Cardiac muscle cell (in vitro differentiated cells and primary cell): ENCODE measurements at regions not wholly inside any gene's neighbourhood (a gene's known extent, or its start where the extent isn't known, plus 50 kb on each side); places are given as distances from the start of the nearest gene placed in this dataset.

ENCODE experiments used
- DNase-seq, 2 donors: peaks; one replicate each; pipeline versions ENCODE4 v3.0.0 to v3.0.0-alpha.2; 2010 to 2017; ENCODE audit warnings: low read depth in 1 of 2, low spot score in 1 of 2
- H3K27ac ChIP-seq: fragments of 200-600 bp; sonication (generic); 2 replicates; pipeline ENCODE4 v1.5.1; 2016
- H3K27me3 ChIP-seq: fragments of 200-600 bp; sonication (generic); 2 replicates; pipeline ENCODE4 v1.6.0; 2016; ENCODE audit warnings: control low read depth
- H3K36me3 ChIP-seq: fragments of 200-600 bp; sonication (generic); 2 replicates; pipeline ENCODE4 v1.5.1; 2016; ENCODE audit warnings: control low read depth
- H3K4me1 ChIP-seq: fragments of 200-600 bp; sonication (generic); 2 replicates; pipeline ENCODE4 v1.8.1; 2017; ENCODE audit warnings: low read depth, mild to moderate bottlenecking, mixed run types
- H3K4me3 ChIP-seq: fragments of 200-600 bp; sonication (generic); 2 replicates; pipeline ENCODE4 v1.5.1; 2016; ENCODE audit warnings: mild to moderate bottlenecking
- H3K9me3 ChIP-seq: fragments of 200-600 bp; sonication (generic); 2 replicates; pipeline ENCODE4 v1.5.1; 2017; ENCODE audit warnings: low read depth, mild to moderate bottlenecking, control low read depth
- CTCF ChIP-seq: IDR thresholded peaks from 2 replicates; pipeline ENCODE4 v1.5.1; 2012; ENCODE audit warnings: low read depth, mild to moderate bottlenecking, low read length

GRCh38 chr2:164102366-164102765, 366.6 kb upstream of the FIGN start:
- Histone ChIP-seq H3K9me3 (no peaks in the 10 kb centered on the region), H3K36me3 (no peaks in the 10 kb centered on the region), H3K4me3 (no peak overlapping the region), H3K4me1 (peaks cover 2% of the 10 kb centered on the region), H3K27me3 (no peaks in the 10 kb centered on the region), H3K27ac (no peak overlapping the region)
- TF ChIP-seq CTCF, result no peak
- DNase-seq, result no peak

GRCh38 chr2:164091673-164092072, 355.9 kb upstream of the FIGN start:
- no peaks in the 10 kb centered on the region for H3K9me3 ChIP-seq
- no peak overlapping the region for H3K4me3 ChIP-seq
- no peaks in the 10 kb centered on the region for H3K27me3 ChIP-seq
- no peak for DNase-seq
- no peaks in the 10 kb centered on the region for H3K36me3 ChIP-seq
- TF ChIP-seq CTCF, result no peak
- H3K27ac ChIP-seq, result no peak overlapping the region
- no peaks in the 10 kb centered on the region for H3K4me1 ChIP-seq

- Histone ChIP-seq H3K36me3 (no peaks in the 10 kb centered on the region), H3K4me3 (no peak overlapping the region), H3K4me1 (no peaks in the 10 kb centered on the region), H3K27me3 (no peaks in the 10 kb centered on the region), H3K9me3 (no peaks in the 10 kb centered on the region), H3K27ac (no peak overlapping the region)
- no peak for TF ChIP-seq CTCF
- DNase-seq, result no peak
Measured at GRCh38 chr2:164090533-164090932, 354.7 kb upstream of the FIGN start.

GRCh38 chr2:164084066-164084465, 348.3 kb upstream of the FIGN start:
- Histone ChIP-seq H3K27ac (no peak overlapping the region), H3K4me3 (no peak overlapping the region), H3K9me3 (no peaks in the 10 kb centered on the region), H3K27me3 (no peaks in the 10 kb centered on the region), H3K4me1 (no peaks in the 10 kb centered on the region), H3K36me3 (no peaks in the 10 kb centered on the region)
- TF ChIP-seq CTCF, result no peak
- DNase-seq, result no peak

GRCh38 chr2:164080486-164080885, 344.7 kb upstream of the FIGN start:
- H3K4me1 ChIP-seq, result no peaks in the 10 kb centered on the region
- H3K9me3 ChIP-seq, result no peaks in the 10 kb centered on the region
- H3K4me3 ChIP-seq, result no peak overlapping the region
- TF ChIP-seq CTCF, result no peak
- no peaks in the 10 kb centered on the region for H3K36me3 ChIP-seq
- H3K27ac ChIP-seq, result no peak overlapping the region
- DNase-seq, result no peak
- no peaks in the 10 kb centered on the region for H3K27me3 ChIP-seq

- no peak for TF ChIP-seq CTCF
- no peak for DNase-seq
- Histone ChIP-seq H3K27me3 (no peaks in the 10 kb centered on the region), H3K36me3 (no peaks in the 10 kb centered on the region), H3K4me3 (no peak overlapping the region), H3K27ac (no peak overlapping the region), H3K4me1 (no peaks in the 10 kb centered on the region), H3K9me3 (no peaks in the 10 kb centered on the region)
Measured at GRCh38 chr2:164079258-164079657, 343.4 kb upstream of the FIGN start.
